ENCODE measurements at regions not wholly inside any gene's neighbourhood (a gene's known extent, or its start where the extent isn't known, plus 50 kb on each side); places are given as distances from the start of the nearest gene placed in this dataset.
"Not testable (repeated sequence)": the region's sequence is repeated elsewhere in the genome, so short reads cannot be mapped to it uniquely, and the experiment has no call there.

- DNase-seq (ENCODE audit: low spot score): no peak
Measured at GRCh38 chr5:99314721-99315120, 385.9 kb upstream of the CHD1 start.

- no peak for DNase-seq (ENCODE audit: low spot score)
Measured at GRCh38 chr5:99308131-99308530, 379.3 kb upstream of the CHD1 start.

GRCh38 chr5:99305045-99305580 lies 376.3 kb upstream of the CHD1 start:
- no peak for DNase-seq (ENCODE audit: low spot score)

GRCh38 chr5:99285606-99286005 lies 356.8 kb upstream of the CHD1 start:
- DNase-seq (ENCODE audit: low spot score): no peak

- no peak for DNase-seq (ENCODE audit: low spot score)
Measured at GRCh38 chr5:99275128-99275527, 346.3 kb upstream of the CHD1 start.

- no peak for DNase-seq (ENCODE audit: low spot score)
Measured at GRCh38 chr5:99272576-99272975, 343.8 kb upstream of the CHD1 start.

GRCh38 chr5:99258819-99259218 lies 330.0 kb upstream of the CHD1 start:
- no peak for DNase-seq (ENCODE audit: low spot score)

GRCh38 chr5:99248066-99248465 lies 319.3 kb upstream of the CHD1 start:
- DNase-seq (ENCODE audit: low spot score): no peak

- DNase-seq (ENCODE audit: low spot score): no peak
Measured at GRCh38 chr5:99247346-99247745, 318.5 kb upstream of the CHD1 start.

GRCh38 chr5:99243111-99243510 lies 314.3 kb upstream of the CHD1 start:
- DNase-seq (ENCODE audit: low spot score): no peak

GRCh38 chr5:99239826-99240360 lies 311.1 kb upstream of the CHD1 start:
- DNase-seq (ENCODE audit: low spot score): no peak

- no peak for DNase-seq (ENCODE audit: low spot score)
Measured at GRCh38 chr5:99191206-99191745, 262.5 kb upstream of the CHD1 start.

GRCh38 chr5:99187611-99188010 lies 258.8 kb upstream of the CHD1 start:
- no peak for DNase-seq (ENCODE audit: low spot score)

GRCh38 chr5:99179206-99179605 lies 250.4 kb upstream of the CHD1 start:
- no peak for DNase-seq (ENCODE audit: low spot score)

- no peak for DNase-seq (ENCODE audit: low spot score)
Measured at GRCh38 chr5:99177796-99178195, 249.0 kb upstream of the CHD1 start.

GRCh38 chr5:99176186-99176585 lies 247.4 kb upstream of the CHD1 start:
- no peak for DNase-seq (ENCODE audit: low spot score)

GRCh38 chr5:99169309-99169708 lies 240.5 kb upstream of the CHD1 start:
- no peak for DNase-seq (ENCODE audit: low spot score)

- DNase-seq (ENCODE audit: low spot score): not testable (repeated sequence)
Measured at GRCh38 chr5:99161538-99161937, 232.7 kb upstream of the CHD1 start.

GRCh38 chr5:99156688-99157087 lies 227.9 kb upstream of the CHD1 start:
- no peak for DNase-seq (ENCODE audit: low spot score)

- DNase-seq (ENCODE audit: low spot score): not testable (repeated sequence)
Measured at GRCh38 chr5:99143283-99143795, 214.5 kb upstream of the CHD1 start.

- DNase-seq (ENCODE audit: low spot score): no peak
Measured at GRCh38 chr5:99141534-99142128, 212.8 kb upstream of the CHD1 start.

GRCh38 chr5:99138911-99139310 lies 210.1 kb upstream of the CHD1 start:
- DNase-seq (ENCODE audit: low spot score): no peak

GRCh38 chr5:99133921-99134320 lies 205.1 kb upstream of the CHD1 start:
- no peak for DNase-seq (ENCODE audit: low spot score)

Data from CD4-positive, alpha-beta T cell treated with Interleukin-6 at 100 ng/mL for 8 hours (primary cell).